DND-41 (cell line): ENCODE measurements at regions not wholly inside any gene's neighbourhood (a gene's known extent, or its start where the extent isn't known, plus 50 kb on each side); places are given as distances from the start of the nearest gene placed in this dataset.

ENCODE experiments used
- CTCF ChIP-seq: IDR thresholded peaks from 2 replicates; pipeline ENCODE4 v1.5.1; 2012; ENCODE audit warnings: borderline replicate concordance, low read length, moderate library complexity, mild to moderate bottlenecking; ENCODE audit not compliant: poor library complexity, severe bottlenecking; ENCODE audit errors: extremely low read depth
- EZH2 ChIP-seq: IDR thresholded peaks from 3 replicates; pipeline ENCODE4 v1.6.1; 2012; ENCODE audit warnings: borderline replicate concordance, low read depth, mild to moderate bottlenecking, moderate library complexity, low read length, inconsistent platforms; ENCODE audit not compliant: severe bottlenecking

GRCh38 chr11:38155856-38156255, 1557.8 kb upstream of the RAG2 start:
- TF ChIP-seq CTCF: no peak
- no peak for TF ChIP-seq EZH2
